Skeletal muscle cell (primary cell): ENCODE measurements at regions not wholly inside any gene's neighbourhood (a gene's known extent, or its start where the extent isn't known, plus 50 kb on each side); places are given as distances from the start of the nearest gene placed in this dataset.

Source experiments
- DNase-seq: peaks from one replicate; pipeline ENCODE4 v3.0.0-alpha.2; 2010; ENCODE audit warnings: low read depth
- H3K4me3 ChIP-seq: 2 replicates; pipeline ENCODE4 v1.5.1; 2011; ENCODE audit warnings: low read depth, mild to moderate bottlenecking, control low read depth, low read length, moderate library complexity

- DNase-seq, result no peak
- no peak overlapping the region for H3K4me3 ChIP-seq
Measured at GRCh38 chr1:8179132-8179793, 138.7 kb upstream of the SLC45A1 start.

- no peak for DNase-seq
- no peak overlapping the region for H3K4me3 ChIP-seq
Measured at GRCh38 chr1:8176279-8176678, 141.6 kb upstream of the SLC45A1 start.

GRCh38 chr1:8174807-8175206 lies 143.1 kb upstream of the SLC45A1 start:
- no peak for DNase-seq

GRCh38 chr1:8171751-8172464 lies 145.8 kb upstream of the ERRFI1 start:
- H3K4me3 ChIP-seq, result no peak overlapping the region
- DNase-seq, result no peak

More at GRCh38 chr1:8174807-8175206, 143.1 kb upstream of the SLC45A1 start:
- H3K4me3 ChIP-seq, result no peak overlapping the region

GRCh38 chr1:8170059-8170835 lies 144.1 kb upstream of the ERRFI1 start:
- no peak for DNase-seq
- H3K4me3 ChIP-seq, result no peak overlapping the region

- no peak overlapping the region for H3K4me3 ChIP-seq
- DNase-seq, result peak; percentile 69
Measured at GRCh38 chr1:8169364-8170058, 143.4 kb upstream of the ERRFI1 start.

- no peak overlapping the region for H3K4me3 ChIP-seq
- no peak for DNase-seq
Measured at GRCh38 chr1:8167936-8168335, 141.8 kb upstream of the ERRFI1 start.

GRCh38 chr1:8166406-8166805 lies 140.3 kb upstream of the ERRFI1 start:
- peak; percentile 9 for DNase-seq
- H3K4me3 ChIP-seq, result no peak overlapping the region

- no peak overlapping the region for H3K4me3 ChIP-seq
- DNase-seq, result no peak
Measured at GRCh38 chr1:8165595-8166360, 139.7 kb upstream of the ERRFI1 start.

- H3K4me3 ChIP-seq, result no peak overlapping the region
- DNase-seq, result no peak
Measured at GRCh38 chr1:8164670-8165069, 138.6 kb upstream of the ERRFI1 start.

GRCh38 chr1:8163039-8163438 lies 136.9 kb upstream of the ERRFI1 start:
- H3K4me3 ChIP-seq, result no peak overlapping the region
- DNase-seq, result no peak

- DNase-seq, result no peak
- no peak overlapping the region for H3K4me3 ChIP-seq
Measured at GRCh38 chr1:8162168-8162567, 136.1 kb upstream of the ERRFI1 start.

GRCh38 chr1:8161546-8162105 lies 135.5 kb upstream of the ERRFI1 start:
- no peak overlapping the region for H3K4me3 ChIP-seq
- DNase-seq, result no peak

- no peak overlapping the region for H3K4me3 ChIP-seq
- no peak for DNase-seq
Measured at GRCh38 chr1:8159470-8160024, 133.4 kb upstream of the ERRFI1 start.

- no peak for DNase-seq
- no peak overlapping the region for H3K4me3 ChIP-seq
Measured at GRCh38 chr1:8158995-8159394, 132.9 kb upstream of the ERRFI1 start.

- no peak for DNase-seq
- H3K4me3 ChIP-seq, result no peak overlapping the region
Measured at GRCh38 chr1:8157765-8158164, 131.7 kb upstream of the ERRFI1 start.

- no peak for DNase-seq
Measured at GRCh38 chr1:8155528-8156186, 129.5 kb upstream of the ERRFI1 start.

GRCh38 chr1:8154621-8155052 lies 128.5 kb upstream of the ERRFI1 start:
- no peak for DNase-seq
- H3K4me3 ChIP-seq, result no peak overlapping the region

More at GRCh38 chr1:8155528-8156186, 129.5 kb upstream of the ERRFI1 start:
- no peak overlapping the region for H3K4me3 ChIP-seq
